ENCODE measurements at regions not wholly inside any gene's neighbourhood (a gene's known extent, or its start where the extent isn't known, plus 50 kb on each side); places are given as distances from the start of the nearest gene placed in this dataset.
A peak's percentile ranks its signal among the peaks of the same experiment; 100 is the strongest.

GRCh38 chr3:147737376-147737775 is 328.2 kb downstream of the ZIC1 start:
- WGBS, 3 donors: 24 to 44% (median 27%) methylated on average over 1 of the region's 1 CpG
- intact Hi-C loops (cut with DNase I): no loop called here
- H3K27ac ChIP-seq: no peak overlapping the region
- H3K4me1 ChIP-seq: peaks cover 6% of the 10 kb centered on the region
- H3K4me3 ChIP-seq: no peak overlapping the region
- ATAC-seq (no peak), DNase-seq (no peak)
- H3K27me3 ChIP-seq (ENCODE audit: insufficient read depth in 3 of 3, low read length in 2 of 3): no peaks in the 10 kb centered on the region
- H3K36me3 ChIP-seq (ENCODE audit: insufficient read depth in 1 of 2, low read depth in 1 of 2): no peaks in the 10 kb centered on the region
- H3K9me3 ChIP-seq: no peaks in the 10 kb centered on the region
- no peak for TF ChIP-seq CTCF (IDR thresholded peaks at IDR 0.05)

- 84 to 85% (median 84%) methylated on average over 1 of the region's 1 CpG for WGBS, 3 donors
- no peaks in the 10 kb centered on the region for H3K27me3 ChIP-seq (ENCODE audit: insufficient read depth in 3 of 3, low read length in 2 of 3)
- H3K4me1 ChIP-seq: no peaks in the 10 kb centered on the region
- H3K27ac ChIP-seq: no peak overlapping the region
- H3K36me3 ChIP-seq (ENCODE audit: insufficient read depth in 1 of 2, low read depth in 1 of 2): no peaks in the 10 kb centered on the region
- TF ChIP-seq CTCF (IDR thresholded peaks at IDR 0.05): no peak
- no peaks in the 10 kb centered on the region for H3K9me3 ChIP-seq
- no peak for ATAC-seq
- intact Hi-C loops (cut with DNase I): no loop called here
- DNase-seq: no peak
- no peak overlapping the region for H3K4me3 ChIP-seq
These were observed 331.8 kb downstream of the ZIC1 start for GRCh38 chr3:147740928-147741327.

- TF ChIP-seq CTCF (IDR thresholded peaks at IDR 0.05): no peak
- Histone ChIP-seq H3K4me1 (no peaks in the 10 kb centered on the region), H3K9me3 (no peaks in the 10 kb centered on the region), H3K27me3 (ENCODE audit: insufficient read depth in 3 of 3, low read length in 2 of 3) (no peaks in the 10 kb centered on the region), H3K4me3 (no peak overlapping the region), H3K36me3 (ENCODE audit: insufficient read depth in 1 of 2, low read depth in 1 of 2) (no peaks in the 10 kb centered on the region), H3K27ac (no peak overlapping the region)
- 62 to 87% (median 85%) methylated on average over 2 of the region's 2 CpGs for WGBS, 3 donors
- no peak for ATAC-seq
- DNase-seq: no peak
- intact Hi-C loops (cut with DNase I): no loop called here
These were observed 335.8 kb downstream of the ZIC1 start for GRCh38 chr3:147744967-147745366.

GRCh38 chr3:147755310-147755709 is 346.1 kb downstream of the ZIC1 start:
- no peak for TF ChIP-seq CTCF (IDR thresholded peaks at IDR 0.05)
- intact Hi-C loops (cut with DNase I): loop anchor here in 1 of 2 donors (10.0 kb wide), 1 partner anchor 101 kb away; no protein-coding TSS in a partner anchor
- ATAC-seq (no peak), DNase-seq (no peak)
- no peaks in the 10 kb centered on the region for H3K9me3 ChIP-seq
- WGBS, 3 donors: 56 to 80% (median 60%) methylated on average over 3 of the region's 3 CpGs
- peaks cover 26% of the 10 kb centered on the region for H3K4me1 ChIP-seq
- no peak overlapping the region for H3K27ac ChIP-seq
- H3K36me3 ChIP-seq (ENCODE audit: insufficient read depth in 1 of 2, low read depth in 1 of 2): no peaks in the 10 kb centered on the region
- H3K27me3 ChIP-seq (ENCODE audit: insufficient read depth in 3 of 3, low read length in 2 of 3): no peaks in the 10 kb centered on the region
- no peak overlapping the region for H3K4me3 ChIP-seq

- intact Hi-C loops (cut with DNase I): loop anchor here in 1 of 2 donors (10.0 kb wide), 1 partner anchor 102 kb away; no protein-coding TSS in a partner anchor
- peak in 2 of 4 donors; percentile 43 to 61 for ATAC-seq
- DNase-seq: no peak
- no peak for TF ChIP-seq CTCF (IDR thresholded peaks at IDR 0.05)
- H3K9me3 ChIP-seq: no peaks in the 10 kb centered on the region
- H3K4me3 ChIP-seq: no peak overlapping the region
- WGBS, 3 donors: 57 to 73% (median 57%) methylated on average over 3 of the region's 3 CpGs
- H3K4me1 ChIP-seq: peaks cover 26% of the 10 kb centered on the region
- H3K27ac ChIP-seq: no peak overlapping the region
- no peaks in the 10 kb centered on the region for H3K27me3 ChIP-seq (ENCODE audit: insufficient read depth in 3 of 3, low read length in 2 of 3)
- H3K36me3 ChIP-seq (ENCODE audit: insufficient read depth in 1 of 2, low read depth in 1 of 2): no peaks in the 10 kb centered on the region
These were observed 347.3 kb downstream of the ZIC1 start for GRCh38 chr3:147756476-147756875.
